ENCODE measurements at regions not wholly inside any gene's neighbourhood (a gene's known extent, or its start where the extent isn't known, plus 50 kb on each side); places are given as distances from the start of the nearest gene placed in this dataset.
"Not testable (repeated sequence)": the region's sequence is repeated elsewhere in the genome, so short reads cannot be mapped to it uniquely, and the experiment has no call there.

GRCh38 chr5:17019324-17019723 is 83.2 kb upstream of the MYO10 start:
- no peak for TF ChIP-seq CTCF (IDR thresholded peaks at IDR 0.05; ENCODE audit: control extremely low read depth, extremely low read depth, low read depth, missing control alignments)
- no peak for DNase-seq (ENCODE audit: extremely low spot score)
- ChIA-PET POLR2A (no interaction called here), CTCF (no interaction called here)

GRCh38 chr5:17020678-17021601 is 84.9 kb upstream of the MYO10 start:
- DNase-seq (ENCODE audit: extremely low spot score), result no peak
- TF ChIP-seq CTCF (IDR thresholded peaks at IDR 0.05; ENCODE audit: control extremely low read depth, extremely low read depth, low read depth, missing control alignments), result no peak
- POLR2A ChIA-PET, result no interaction called here
- CTCF ChIA-PET, result interaction anchor here (1.3 kb wide), 1 partner anchor 18 kb away, joined by 4 read pairs; no protein-coding TSS in a partner anchor

- TF ChIP-seq CTCF (IDR thresholded peaks at IDR 0.05; ENCODE audit: control extremely low read depth, extremely low read depth, low read depth, missing control alignments), result no peak
- CTCF ChIA-PET, result interaction anchor here (1.3 kb wide), 1 partner anchor 17 kb away, joined by 4 read pairs; no protein-coding TSS in a partner anchor
- POLR2A ChIA-PET, result no interaction called here
- DNase-seq (ENCODE audit: extremely low spot score), result no peak
Measured at GRCh38 chr5:17021602-17021932, 85.5 kb upstream of the MYO10 start.

GRCh38 chr5:17022296-17022695 is 86.2 kb upstream of the MYO10 start:
- CTCF ChIA-PET, result interaction anchor here (1.3 kb wide), 1 partner anchor 16 kb away, joined by 4 read pairs; no protein-coding TSS in a partner anchor
- POLR2A ChIA-PET, result no interaction called here
- DNase-seq (ENCODE audit: extremely low spot score), result no peak
- TF ChIP-seq CTCF (IDR thresholded peaks at IDR 0.05; ENCODE audit: control extremely low read depth, extremely low read depth, low read depth, missing control alignments), result no peak

- CTCF ChIA-PET, result no interaction called here
- POLR2A ChIA-PET, result no interaction called here
- DNase-seq (ENCODE audit: extremely low spot score), result no peak
- TF ChIP-seq CTCF (IDR thresholded peaks at IDR 0.05; ENCODE audit: control extremely low read depth, extremely low read depth, low read depth, missing control alignments), result no peak
Measured at GRCh38 chr5:17024686-17025180, 88.6 kb upstream of the MYO10 start.

- DNase-seq (ENCODE audit: extremely low spot score); CTCF ChIA-PET; POLR2A ChIA-PET: not testable (repeated sequence)
Measured at GRCh38 chr5:17031659-17032277, 95.7 kb upstream of the MYO10 start.

- POLR2A ChIA-PET; CTCF ChIA-PET; DNase-seq (ENCODE audit: extremely low spot score): not testable (repeated sequence)
Measured at GRCh38 chr5:17032314-17032985, 96.4 kb upstream of the MYO10 start.

GRCh38 chr5:17034992-17035391 is 98.9 kb upstream of the MYO10 start:
- POLR2A ChIA-PET; DNase-seq (ENCODE audit: extremely low spot score): not testable (repeated sequence)
- CTCF ChIA-PET, result interaction anchor here (1.2 kb wide), 1 partner anchor 8 kb away, joined by 3 read pairs; no protein-coding TSS in a partner anchor

Data from GM10248 (cell line).